ENCODE measurements at regions not wholly inside any gene's neighbourhood (a gene's known extent, or its start where the extent isn't known, plus 50 kb on each side); places are given as distances from the start of the nearest gene placed in this dataset.
"Not testable (repeated sequence)": the region's sequence is repeated elsewhere in the genome, so short reads cannot be mapped to it uniquely, and the experiment has no call there.

DNA sequence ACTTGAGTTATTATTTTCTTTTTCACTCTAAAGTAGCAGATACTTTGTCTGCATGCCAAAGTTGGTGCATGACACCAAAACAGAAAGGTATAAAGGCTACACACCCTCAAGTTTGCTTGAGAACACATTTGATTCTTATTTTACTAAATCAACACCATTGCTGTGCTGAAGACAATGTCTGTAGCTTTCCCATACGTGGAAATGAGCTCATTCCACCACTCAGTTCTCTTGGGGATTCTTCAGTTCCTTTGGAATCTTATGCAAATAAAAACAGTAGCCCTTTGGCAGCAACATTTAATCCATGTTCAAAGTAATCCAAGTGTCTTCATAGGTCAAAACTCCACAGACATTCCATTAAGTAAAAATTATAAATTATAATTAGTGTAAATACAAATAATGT lies 264.9 kb downstream of the TLE1 start:
- Histone ChIP-seq H4K20me1 (ENCODE audit: low read depth, low read length) (no peaks in the 10 kb centered on the region), H3K27me3 (ENCODE audit: low read length) (no peaks in the 10 kb centered on the region), H3F3A (ENCODE audit: insufficient read depth) (no peaks in the 10 kb centered on the region), H3K4me2 (ENCODE audit: low read depth, low read length, poor library complexity, severe bottlenecking) (no peak overlapping the region), H3K9ac (ENCODE audit: low read length) (no peak overlapping the region), H3K36me3 (ENCODE audit: low read length) (no peaks in the 10 kb centered on the region), H2AFZ (ENCODE audit: low read depth, low read length, severe bottlenecking) (no peak overlapping the region), H3K79me2 (ENCODE audit: insufficient read depth, low read length) (no peaks in the 10 kb centered on the region), H3K9me3 (ENCODE audit: insufficient read depth, low read length) (no peaks in the 10 kb centered on the region), H3K27ac (ENCODE audit: low read depth, low read length) (no peak overlapping the region), H3K9me2 (replicated peaks; ENCODE audit: insufficient read depth, low read length) (no peaks in the 10 kb centered on the region), H3K4me3 (ENCODE audit: insufficient read depth, low read length, poor library complexity, severe bottlenecking) (no peak overlapping the region)
- no peak for TF ChIP-seq EZH2phosphoT487 (conservative IDR thresholded peaks at IDR 0.05; ENCODE audit: low read length)
- TF ChIP-seq, protein P1, sequence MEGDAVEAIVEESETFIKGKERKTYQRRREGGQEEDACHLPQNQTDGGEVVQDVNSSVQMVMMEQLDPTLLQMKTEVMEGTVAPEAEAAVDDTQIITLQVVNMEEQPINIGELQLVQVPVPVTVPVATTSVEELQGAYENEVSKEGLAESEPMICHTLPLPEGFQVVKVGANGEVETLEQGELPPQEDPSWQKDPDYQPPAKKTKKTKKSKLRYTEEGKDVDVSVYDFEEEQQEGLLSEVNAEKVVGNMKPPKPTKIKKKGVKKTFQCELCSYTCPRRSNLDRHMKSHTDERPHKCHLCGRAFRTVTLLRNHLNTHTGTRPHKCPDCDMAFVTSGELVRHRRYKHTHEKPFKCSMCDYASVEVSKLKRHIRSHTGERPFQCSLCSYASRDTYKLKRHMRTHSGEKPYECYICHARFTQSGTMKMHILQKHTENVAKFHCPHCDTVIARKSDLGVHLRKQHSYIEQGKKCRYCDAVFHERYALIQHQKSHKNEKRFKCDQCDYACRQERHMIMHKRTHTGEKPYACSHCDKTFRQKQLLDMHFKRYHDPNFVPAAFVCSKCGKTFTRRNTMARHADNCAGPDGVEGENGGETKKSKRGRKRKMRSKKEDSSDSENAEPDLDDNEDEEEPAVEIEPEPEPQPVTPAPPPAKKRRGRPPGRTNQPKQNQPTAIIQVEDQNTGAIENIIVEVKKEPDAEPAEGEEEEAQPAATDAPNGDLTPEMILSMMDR (IDR thresholded peaks at IDR 0.05; ENCODE audit: insufficient read depth, low read length, poor library complexity, severe bottlenecking), result no peak

DNA sequence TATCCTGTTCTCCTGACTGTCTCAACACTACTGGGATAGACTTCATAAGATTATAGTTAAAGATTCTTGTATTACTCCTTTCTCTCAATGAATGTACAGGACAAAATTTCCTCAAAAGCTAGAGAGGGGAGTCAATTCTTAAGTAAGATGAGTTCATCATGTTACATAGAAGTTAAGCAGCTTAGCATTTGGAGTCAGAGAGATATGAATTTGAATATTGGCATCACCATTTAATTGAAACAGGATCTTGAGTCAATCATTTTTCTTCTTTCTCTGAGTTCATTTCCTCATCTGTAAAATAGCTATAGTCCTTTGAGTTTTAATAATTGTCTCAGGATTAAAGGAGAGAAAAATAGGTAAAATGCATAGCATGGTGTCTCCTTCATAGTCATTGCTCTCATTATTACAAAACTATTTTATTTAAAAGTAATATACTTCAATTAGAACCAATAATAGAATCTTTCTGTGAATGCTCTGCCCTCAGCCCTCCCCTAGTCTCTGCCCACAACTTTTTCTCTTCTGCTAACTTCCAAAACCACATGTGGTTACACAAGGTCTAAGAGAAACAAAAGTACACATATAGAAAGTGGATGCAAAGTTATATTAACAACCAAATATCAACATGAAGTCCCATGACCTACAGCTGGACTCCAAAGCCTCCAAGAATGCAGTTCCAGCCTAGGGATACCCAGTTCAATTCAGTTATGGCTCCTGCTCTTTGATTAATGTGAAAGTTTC lies 265.6 kb downstream of the TLE1 start:
- Histone ChIP-seq H3K27ac (ENCODE audit: low read depth, low read length) (no peak overlapping the region), H3K36me3 (ENCODE audit: low read length) (no peaks in the 10 kb centered on the region), H3K27me3 (ENCODE audit: low read length) (no peaks in the 10 kb centered on the region), H3K79me2 (ENCODE audit: insufficient read depth, low read length) (no peaks in the 10 kb centered on the region), H3K9ac (ENCODE audit: low read length) (no peak overlapping the region), H3K4me3 (ENCODE audit: insufficient read depth, low read length, poor library complexity, severe bottlenecking) (no peak overlapping the region), H3K9me3 (ENCODE audit: insufficient read depth, low read length) (no peaks in the 10 kb centered on the region), H2AFZ (ENCODE audit: low read depth, low read length, severe bottlenecking) (no peak overlapping the region), H4K20me1 (ENCODE audit: low read depth, low read length) (no peaks in the 10 kb centered on the region), H3K4me2 (ENCODE audit: low read depth, low read length, poor library complexity, severe bottlenecking) (no peak overlapping the region), H3F3A (ENCODE audit: insufficient read depth) (no peaks in the 10 kb centered on the region), H3K9me2 (replicated peaks; ENCODE audit: insufficient read depth, low read length) (no peaks in the 10 kb centered on the region)
- no peak for TF ChIP-seq EZH2phosphoT487 (conservative IDR thresholded peaks at IDR 0.05; ENCODE audit: low read length)
- TF ChIP-seq, protein P1 (IDR thresholded peaks at IDR 0.05; ENCODE audit: insufficient read depth, low read length, poor library complexity, severe bottlenecking), result no peak

DNA sequence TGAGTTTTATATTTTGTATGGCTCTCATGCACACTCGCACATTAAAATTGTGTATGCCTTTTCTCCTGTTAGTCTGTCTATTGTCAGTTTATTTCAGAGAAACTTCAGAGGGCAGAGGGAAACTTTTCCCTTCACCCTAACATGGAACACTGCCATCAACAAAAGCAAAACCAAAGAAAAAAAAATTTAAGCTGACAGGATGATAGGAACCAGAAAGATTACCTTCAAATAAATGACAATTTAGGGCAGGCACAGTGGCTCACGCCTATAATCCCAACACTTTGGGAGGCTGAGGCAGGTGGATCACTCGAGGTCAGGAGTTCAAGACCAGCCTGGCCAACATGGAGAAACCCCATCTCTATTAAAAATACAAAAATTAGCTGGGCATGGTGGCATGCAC lies 268.3 kb downstream of the TLE1 start:
- H3K9me2 ChIP-seq (replicated peaks; ENCODE audit: insufficient read depth, low read length); H4K20me1 ChIP-seq (ENCODE audit: low read depth, low read length); H3K79me2 ChIP-seq (ENCODE audit: insufficient read depth, low read length); H3K9ac ChIP-seq (ENCODE audit: low read length); H3K4me3 ChIP-seq (ENCODE audit: insufficient read depth, low read length, poor library complexity, severe bottlenecking); H3K4me2 ChIP-seq (ENCODE audit: low read depth, low read length, poor library complexity, severe bottlenecking); H3K27me3 ChIP-seq (ENCODE audit: low read length); H3F3A ChIP-seq (ENCODE audit: insufficient read depth); H3K9me3 ChIP-seq (ENCODE audit: insufficient read depth, low read length); H3K27ac ChIP-seq (ENCODE audit: low read depth, low read length); H3K36me3 ChIP-seq (ENCODE audit: low read length); H2AFZ ChIP-seq (ENCODE audit: low read depth, low read length, severe bottlenecking): not testable (repeated sequence)

DNA sequence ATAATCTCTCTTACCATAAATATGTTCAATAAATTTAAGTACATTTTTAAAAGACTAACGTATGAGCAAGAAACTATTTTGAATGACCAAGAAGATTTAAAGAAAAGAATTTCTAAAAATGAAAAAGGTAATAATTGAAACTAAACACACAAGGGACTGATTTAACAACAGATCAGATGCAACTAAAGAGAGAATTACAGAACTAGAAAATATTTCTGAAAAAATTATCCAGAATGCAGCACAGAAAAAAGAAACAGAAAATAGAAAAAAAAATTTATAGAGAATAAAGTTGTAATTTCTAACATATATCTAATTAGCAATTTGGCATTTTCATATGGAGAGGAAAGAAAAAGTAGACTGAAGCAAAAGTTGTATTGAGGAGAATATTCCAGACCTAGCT lies 269.3 kb downstream of the TLE1 start:
- H3K27ac ChIP-seq (ENCODE audit: low read depth, low read length), result no peak overlapping the region
- no peak overlapping the region for H3K9ac ChIP-seq (ENCODE audit: low read length)
- H3F3A ChIP-seq (ENCODE audit: insufficient read depth), result no peaks in the 10 kb centered on the region
- no peaks in the 10 kb centered on the region for H3K9me3 ChIP-seq (ENCODE audit: insufficient read depth, low read length)
- no peaks in the 10 kb centered on the region for H4K20me1 ChIP-seq (ENCODE audit: low read depth, low read length)
- H3K36me3 ChIP-seq (ENCODE audit: low read length), result no peaks in the 10 kb centered on the region
- H3K27me3 ChIP-seq (ENCODE audit: low read length), result no peaks in the 10 kb centered on the region
- no peaks in the 10 kb centered on the region for H3K9me2 ChIP-seq (replicated peaks; ENCODE audit: insufficient read depth, low read length)
- H3K4me2 ChIP-seq (ENCODE audit: low read depth, low read length, poor library complexity, severe bottlenecking), result no peak overlapping the region
- no peaks in the 10 kb centered on the region for H3K79me2 ChIP-seq (ENCODE audit: insufficient read depth, low read length)
- H2AFZ ChIP-seq (ENCODE audit: low read depth, low read length, severe bottlenecking), result no peak overlapping the region
- TF ChIP-seq, protein P1 (IDR thresholded peaks at IDR 0.05; ENCODE audit: insufficient read depth, low read length, poor library complexity, severe bottlenecking), result no peak
- no peak for TF ChIP-seq EZH2phosphoT487 (conservative IDR thresholded peaks at IDR 0.05; ENCODE audit: low read length)
- no peak overlapping the region for H3K4me3 ChIP-seq (ENCODE audit: insufficient read depth, low read length, poor library complexity, severe bottlenecking)
